PC-9 (cell line): ENCODE measurements at regions not wholly inside any gene's neighbourhood (a gene's known extent, or its start where the extent isn't known, plus 50 kb on each side); places are given as distances from the start of the nearest gene placed in this dataset.

Experiments used
- CTCF ChIP-seq: fragments of 200-600 bp; sonication (generic); conservative IDR thresholded peaks from 2 replicates; pipeline ENCODE4 v1.6.1; 2017; ENCODE audit warnings: mixed run types, antibody characterized with exemption, mild to moderate bottlenecking, moderate library complexity
- EZH2 ChIP-seq: fragments of 200-600 bp; sonication (generic); IDR thresholded peaks from 2 replicates; pipeline ENCODE4 v1.8.0; 2017; ENCODE audit warnings: antibody characterized with exemption, low read depth

- TF ChIP-seq EZH2 (no peak), CTCF (no peak)
Measured at GRCh38 chr14:26339381-26339780, 258.5 kb downstream of the NOVA1 start.
